WTC11 (cell line): ENCODE measurements at regions not wholly inside any gene's neighbourhood (a gene's known extent, or its start where the extent isn't known, plus 50 kb on each side); places are given as distances from the start of the nearest gene placed in this dataset.

Experiments used
- ATAC-seq: fragments of 200-7000 bp; cut with Tn5 transposase; 2 replicates; pipeline ENCODE4 v1.10.0; 2021; ENCODE audit warnings: mild to moderate bottlenecking, moderate library complexity
- CTCF ChIA-PET: fragments of 300-600 bp; sonication (Branson Sonifier 250); formaldehyde crosslinking; loops from one replicate; lab custom pipeline; 2021; ENCODE audit warnings: antibody characterized with exemption; lab: Charles Lee
- POLR2A ChIA-PET: fragments of 350-600 bp; sonication (Branson Sonifier 250); formaldehyde crosslinking; loops from one replicate; lab custom pipeline; 2021; ENCODE audit warnings: antibody characterized with exemption; lab: Charles Lee
- DNase-seq: peaks from one replicate; pipeline ENCODE4 v3.0.0; 2021; ENCODE audit warnings: low spot score
- H3K27ac Mint-ChIP-seq: 2 replicates; pipeline ENCODE4 v1.8.0; 2021; ENCODE audit warnings: mixed read lengths
- H3K27me3 Mint-ChIP-seq: 2 replicates; pipeline ENCODE4 v1.8.0; 2021; ENCODE audit warnings: low read depth, mild to moderate bottlenecking, moderate library complexity, mixed read lengths
- H3K36me3 Mint-ChIP-seq: 2 replicates; pipeline ENCODE4 v1.8.0; 2021; ENCODE audit warnings: mixed read lengths
- H3K4me1 Mint-ChIP-seq: 2 replicates; pipeline ENCODE4 v1.8.0; 2022; ENCODE audit warnings: mixed read lengths
- H3K4me3 Mint-ChIP-seq: 2 replicates; pipeline ENCODE4 v1.8.0; 2021; ENCODE audit warnings: mild to moderate bottlenecking, moderate library complexity, mixed read lengths
- H3K9me3 Mint-ChIP-seq: 2 replicates; pipeline ENCODE4 v1.8.0; 2021; ENCODE audit warnings: mixed read lengths
- AFF4 ChIP-seq: sonication (generic); formaldehyde crosslinking; IDR thresholded peaks from 2 replicates; pipeline ENCODE4 v1.8.1; 2023; ENCODE audit warnings: mild to moderate bottlenecking, missing genetic modification reagents, borderline replicate concordance
- CBFB ChIP-seq: sonication (generic); formaldehyde crosslinking; IDR thresholded peaks from 2 replicates; pipeline ENCODE4 v1.8.1; 2022; ENCODE audit warnings: mild to moderate bottlenecking, low read depth, missing genetic modification reagents
- CREB1 ChIP-seq: sonication (generic); formaldehyde crosslinking; IDR thresholded peaks from 2 replicates; pipeline ENCODE4 v1.8.0; 2023; ENCODE audit warnings: mild to moderate bottlenecking, missing genetic modification reagents
- E2F4 ChIP-seq: sonication (generic); formaldehyde crosslinking; IDR thresholded peaks from 2 replicates; pipeline ENCODE4 v1.8.1; 2022; ENCODE audit warnings: low read depth, mild to moderate bottlenecking, moderate library complexity, missing genetic modification reagents, borderline replicate concordance
- ELF4 ChIP-seq: sonication (generic); formaldehyde crosslinking; IDR thresholded peaks from 2 replicates; pipeline ENCODE4 v1.8.1; 2022; ENCODE audit warnings: low read depth, mild to moderate bottlenecking, moderate library complexity, missing genetic modification reagents
- ESRRA ChIP-seq: sonication (generic); formaldehyde crosslinking; IDR thresholded peaks from 2 replicates; pipeline ENCODE4 v1.8.1; 2022; ENCODE audit warnings: mild to moderate bottlenecking, missing genetic modification reagents, borderline replicate concordance
- ETV6 ChIP-seq: sonication (generic); formaldehyde crosslinking; IDR thresholded peaks from 2 replicates; pipeline ENCODE4 v1.8.1; 2022; ENCODE audit warnings: mild to moderate bottlenecking, missing genetic modification reagents
- FOXK1 ChIP-seq: sonication (generic); formaldehyde crosslinking; IDR thresholded peaks from 2 replicates; pipeline ENCODE4 v1.8.0; 2022; ENCODE audit warnings: mild to moderate bottlenecking, moderate library complexity, missing genetic modification reagents
- IRF1 ChIP-seq: sonication (generic); formaldehyde crosslinking; IDR thresholded peaks from 2 replicates; pipeline ENCODE4 v1.8.0; 2023; ENCODE audit warnings: missing genetic modification reagents
- IRF2 ChIP-seq: sonication (generic); formaldehyde crosslinking; IDR thresholded peaks from 2 replicates; pipeline ENCODE4 v1.8.0; 2022; ENCODE audit warnings: low read depth, missing genetic modification reagents, borderline replicate concordance
- MXD4 ChIP-seq: fragments of 250-450 bp; sonication (Bioruptor Pico); IDR thresholded peaks from 2 replicates; pipeline ENCODE4 v1.8.0; 2021; ENCODE audit warnings: mild to moderate bottlenecking, moderate library complexity, borderline replicate concordance
- NFYB ChIP-seq: sonication (generic); formaldehyde crosslinking; conservative IDR thresholded peaks from 2 replicates; pipeline ENCODE4 v1.8.0; 2022; ENCODE audit warnings: low read depth, missing genetic modification reagents
- NR2C2 ChIP-seq: sonication (generic); formaldehyde crosslinking; IDR thresholded peaks from 2 replicates; pipeline ENCODE4 v1.8.0; 2022; ENCODE audit warnings: mild to moderate bottlenecking, missing genetic modification reagents
- OVOL2 ChIP-seq: fragments of 250-450 bp; sonication (Bioruptor Pico); IDR thresholded peaks from 2 replicates; pipeline ENCODE4 v1.9.0; 2021; ENCODE audit warnings: mild to moderate bottlenecking, borderline replicate concordance
- PRRX2 ChIP-seq: fragments of 250-450 bp; sonication (Bioruptor Pico); IDR thresholded peaks from 2 replicates; pipeline ENCODE4 v1.8.0; 2021; ENCODE audit warnings: mild to moderate bottlenecking
- RORB ChIP-seq: fragments of 250-450 bp; sonication (Bioruptor Pico); IDR thresholded peaks from 2 replicates; pipeline ENCODE4 v1.9.0; 2021; ENCODE audit warnings: mild to moderate bottlenecking
- SMAD3 ChIP-seq: sonication (generic); formaldehyde crosslinking; IDR thresholded peaks from 2 replicates; pipeline ENCODE4 v1.8.0; 2022; ENCODE audit warnings: missing genetic modification reagents, mild to moderate bottlenecking, borderline replicate concordance
- SMAD4 ChIP-seq: sonication (generic); formaldehyde crosslinking; IDR thresholded peaks from 2 replicates; pipeline ENCODE4 v1.8.0; 2022; ENCODE audit warnings: mild to moderate bottlenecking, missing genetic modification reagents
- SOX15 ChIP-seq: fragments of 250-450 bp; sonication (Bioruptor Pico); IDR thresholded peaks from 2 replicates; pipeline ENCODE4 v1.9.0; 2021; ENCODE audit warnings: mild to moderate bottlenecking
- TCF7 ChIP-seq: sonication (generic); formaldehyde crosslinking; IDR thresholded peaks from 2 replicates; pipeline ENCODE4 v1.8.0; 2022; ENCODE audit warnings: mild to moderate bottlenecking, low read depth, missing genetic modification reagents, moderate library complexity
- USF2 ChIP-seq: sonication (generic); formaldehyde crosslinking; IDR thresholded peaks from 2 replicates; pipeline ENCODE4 v1.8.1; 2023; ENCODE audit warnings: mild to moderate bottlenecking, missing genetic modification reagents, moderate library complexity
- ZNF121 ChIP-seq: sonication (generic); formaldehyde crosslinking; IDR thresholded peaks from 2 replicates; pipeline ENCODE4 v1.8.0; 2023; ENCODE audit warnings: missing genetic modification reagents
- ZNF232 ChIP-seq: sonication (generic); formaldehyde crosslinking; IDR thresholded peaks from 2 replicates; pipeline ENCODE4 v1.8.0; 2022; ENCODE audit warnings: mild to moderate bottlenecking, missing genetic modification reagents
- ZNF396 ChIP-seq: fragments of 250-450 bp; sonication (Bioruptor Pico); IDR thresholded peaks from 2 replicates; pipeline ENCODE4 v1.8.0; 2021; ENCODE audit warnings: mild to moderate bottlenecking, moderate library complexity, borderline replicate concordance
- ZNF416 ChIP-seq: fragments of 250-450 bp; sonication (Bioruptor Pico); IDR thresholded peaks from 2 replicates; pipeline ENCODE4 v1.9.0; 2021; ENCODE audit warnings: mild to moderate bottlenecking, inconsistent platforms
- ZNF512 ChIP-seq: sonication (generic); formaldehyde crosslinking; IDR thresholded peaks from 2 replicates; pipeline ENCODE4 v1.8.1; 2022; ENCODE audit warnings: missing genetic modification reagents, borderline replicate concordance
- ZNF671 ChIP-seq: fragments of 250-450 bp; sonication (Bioruptor Pico); IDR thresholded peaks from 2 replicates; pipeline ENCODE4 v1.8.0; 2021; ENCODE audit warnings: mild to moderate bottlenecking
- TF ChIP-seq, protein P1 (sequence below): sonication (generic); formaldehyde crosslinking; IDR thresholded peaks from 2 replicates; pipeline ENCODE4 v1.8.0; 2022; ENCODE audit warnings: mild to moderate bottlenecking, missing genetic modification reagents
- TF ChIP-seq, protein P2 (sequence below): fragments of 250-450 bp; sonication (Bioruptor Pico); IDR thresholded peaks from 2 replicates; pipeline ENCODE4 v2.1.2; 2022; ENCODE audit warnings: mild to moderate bottlenecking, moderate library complexity

DNA sequence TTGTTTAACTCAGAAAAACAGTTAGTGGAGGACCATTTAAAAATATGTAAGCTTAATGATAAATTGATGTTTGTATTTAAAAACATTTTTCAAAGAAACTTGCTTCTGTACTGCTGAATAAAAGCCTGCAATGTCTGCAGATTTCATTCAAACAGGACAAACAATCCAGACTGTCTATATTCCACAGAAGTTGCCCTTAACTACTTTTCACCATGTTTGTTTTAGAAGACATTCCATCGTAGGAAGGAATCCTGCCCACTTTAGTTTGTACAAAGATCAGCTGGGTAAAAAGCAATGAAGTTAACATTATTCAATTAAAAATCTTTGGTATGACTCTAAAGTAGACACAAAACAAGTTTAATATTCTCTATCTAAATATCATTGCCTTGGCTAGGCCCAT, 195.7 kb upstream of the CCNH start:
- DNase-seq (no peak), ATAC-seq (no peak)
- H3K36me3 Mint-ChIP-seq = no peaks in the 10 kb centered on the region; the same call in 1 of the 2 replicates
- no peak overlapping the region for H3K4me3 Mint-ChIP-seq
- peaks cover 16% of the 10 kb centered on the region; the same call in 1 of the 2 replicates for H3K9me3 Mint-ChIP-seq
- POLR2A ChIA-PET = no interaction called here
- H3K27me3 Mint-ChIP-seq = no peaks in the 10 kb centered on the region
- TF ChIP-seq ELF4 (CRISPR knock-in tag) (no peak), IRF1 (no peak), USF2 (CRISPR knock-in tag) (no peak), IRF2 (CRISPR knock-in tag) (no peak), SMAD3 (CRISPR knock-in tag) (no peak), ZNF416 (no peak), ZNF671 (no peak), MXD4 (no peak), CBFB (no peak), TCF7 (CRISPR knock-in tag) (no peak), AFF4 (no peak), PRRX2 (CRISPR knock-in tag) (no peak), ETV6 (no peak), FOXK1 (no peak)
- H3K27ac Mint-ChIP-seq = no peak overlapping the region
- CTCF ChIA-PET = no interaction called here
- peaks cover 9% of the 10 kb centered on the region for H3K4me1 Mint-ChIP-seq

DNA sequence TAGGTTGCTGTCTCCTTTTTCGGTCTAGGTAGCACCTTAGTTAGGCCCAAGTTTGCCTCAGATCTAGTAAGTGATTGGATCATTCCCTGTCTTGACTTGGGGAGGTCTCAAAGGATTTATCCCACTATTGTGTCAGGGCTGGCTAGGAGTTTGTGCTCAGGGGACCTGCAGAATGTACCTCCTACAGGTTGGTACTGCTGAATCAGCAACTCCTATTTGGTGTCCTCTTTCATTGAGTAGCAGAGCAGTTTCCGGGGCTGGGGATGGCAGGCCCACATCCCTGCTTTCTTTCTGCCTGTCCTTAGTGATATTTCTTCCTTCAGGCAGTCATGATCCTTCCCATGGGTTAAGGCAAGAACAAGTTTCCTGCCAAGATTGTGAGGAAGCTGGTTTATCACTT, 192.9 kb upstream of the CCNH start:
- CTCF ChIA-PET = no interaction called here
- ATAC-seq (peak; percentile 91), DNase-seq (no peak)
- TF ChIP-seq OVOL2 (no peak), ZNF121 (CRISPR knock-in tag) (no peak), E2F4 (CRISPR knock-in tag) (no peak), MXD4 (no peak), NR2C2 (CRISPR knock-in tag) (no peak), ZNF416 (no peak), ZNF232 (CRISPR knock-in tag) (no peak), ELF4 (CRISPR knock-in tag) (no peak), NFYB (CRISPR knock-in tag) (no peak), CREB1 (CRISPR knock-in tag) (no peak), RORB (CRISPR knock-in tag) (no peak), SMAD4 (no peak), ZNF396 (CRISPR knock-in tag) (no peak), SOX15 (CRISPR knock-in tag) (no peak), ESRRA (CRISPR knock-in tag) (no peak), ZNF512 (CRISPR knock-in tag) (no peak)
- TF ChIP-seq, protein P1, sequence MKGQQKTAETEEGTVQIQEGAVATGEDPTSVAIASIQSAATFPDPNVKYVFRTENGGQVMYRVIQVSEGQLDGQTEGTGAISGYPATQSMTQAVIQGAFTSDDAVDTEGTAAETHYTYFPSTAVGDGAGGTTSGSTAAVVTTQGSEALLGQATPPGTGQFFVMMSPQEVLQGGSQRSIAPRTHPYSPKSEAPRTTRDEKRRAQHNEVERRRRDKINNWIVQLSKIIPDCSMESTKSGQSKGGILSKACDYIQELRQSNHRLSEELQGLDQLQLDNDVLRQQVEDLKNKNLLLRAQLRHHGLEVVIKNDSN = no peak
- TF ChIP-seq, protein P2, sequence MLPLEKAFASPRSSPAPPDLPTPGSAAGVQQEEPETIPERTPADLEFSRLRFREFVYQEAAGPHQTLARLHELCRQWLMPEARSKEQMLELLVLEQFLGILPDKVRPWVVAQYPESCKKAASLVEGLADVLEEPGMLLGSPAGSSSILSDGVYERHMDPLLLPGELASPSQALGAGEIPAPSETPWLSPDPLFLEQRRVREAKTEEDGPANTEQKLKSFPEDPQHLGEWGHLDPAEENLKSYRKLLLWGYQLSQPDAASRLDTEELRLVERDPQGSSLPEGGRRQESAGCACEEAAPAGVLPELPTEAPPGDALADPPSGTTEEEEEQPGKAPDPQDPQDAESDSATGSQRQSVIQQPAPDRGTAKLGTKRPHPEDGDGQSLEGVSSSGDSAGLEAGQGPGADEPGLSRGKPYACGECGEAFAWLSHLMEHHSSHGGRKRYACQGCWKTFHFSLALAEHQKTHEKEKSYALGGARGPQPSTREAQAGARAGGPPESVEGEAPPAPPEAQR = no peak

More for the DNA sequence above, 192.9 kb upstream of the CCNH start:
- POLR2A ChIA-PET = no interaction called here
- Mint-ChIP-seq H3K36me3 (no peaks in the 10 kb centered on the region; the same call in 1 of the 2 replicates), H3K4me3 (no peak overlapping the region), H3K27ac (no peak overlapping the region), H3K9me3 (peaks cover 16% of the 10 kb centered on the region; the same call in 1 of the 2 replicates), H3K4me1 (peaks cover 9% of the 10 kb centered on the region), H3K27me3 (no peaks in the 10 kb centered on the region)
